Loucy (cell line): ENCODE measurements at regions not wholly inside any gene's neighbourhood (a gene's known extent, or its start where the extent isn't known, plus 50 kb on each side); places are given as distances from the start of the nearest gene placed in this dataset.
A peak's percentile ranks its signal among the peaks of the same experiment; 100 is the strongest.

ENCODE experiments used
- H2AFZ ChIP-seq: fragments of 200-600 bp; sonication (generic); 2 replicates; pipeline ENCODE4 v1.6.0; 2016; ENCODE audit warnings: antibody characterized with exemption, mild to moderate bottlenecking, low read length, moderate library complexity
- H3F3A ChIP-seq: fragments of 200-600 bp; 2 replicates; pipeline ENCODE4 v1.6.0; 2016; ENCODE audit warnings: antibody characterized with exemption, low read depth, mild to moderate bottlenecking
- H3K27me3 ChIP-seq: fragments of 200-600 bp; sonication (generic); 2 replicates; pipeline ENCODE4 v1.6.1; 2014; ENCODE audit warnings: low read length, mild to moderate bottlenecking; ENCODE audit not compliant: insufficient read depth, poor library complexity, severe bottlenecking
- H3K36me3 ChIP-seq: fragments of 200-600 bp; sonication (generic); 2 replicates; pipeline ENCODE4 v1.6.1; 2016; ENCODE audit warnings: low read length; ENCODE audit not compliant: insufficient read depth
- H3K4me1 ChIP-seq: fragments of 200-600 bp; sonication (generic); 2 replicates; pipeline ENCODE4 v1.5.1; 2014; ENCODE audit warnings: low read length, mild to moderate bottlenecking; ENCODE audit not compliant: insufficient read depth, poor library complexity, severe bottlenecking
- H3K4me2 ChIP-seq: fragments of 200-600 bp; sonication (generic); 2 replicates; pipeline ENCODE4 v1.6.0; 2014; ENCODE audit warnings: antibody characterized with exemption, low read length, low read depth, mild to moderate bottlenecking; ENCODE audit not compliant: poor library complexity, severe bottlenecking
- H3K4me3 ChIP-seq: fragments of 200-600 bp; sonication (generic); 2 replicates; pipeline ENCODE4 v1.5.1; 2014; ENCODE audit warnings: low read length, mild to moderate bottlenecking, mixed read lengths; ENCODE audit not compliant: poor library complexity, severe bottlenecking
- H3K79me2 ChIP-seq: fragments of 200-600 bp; sonication (generic); 2 replicates; pipeline ENCODE4 v1.6.1; 2014; ENCODE audit warnings: low read length; ENCODE audit not compliant: insufficient read depth
- H3K9ac ChIP-seq: fragments of 200-600 bp; sonication (generic); 2 replicates; pipeline ENCODE4 v1.6.0; 2014; ENCODE audit warnings: mild to moderate bottlenecking, low read depth, low read length, moderate library complexity; ENCODE audit not compliant: poor library complexity, severe bottlenecking
- H3K9me2 ChIP-seq: fragments of 200-600 bp; sonication (generic); replicated peaks from 2 replicates; pipeline ENCODE4 v1.6.1; 2016; ENCODE audit warnings: low read depth, low read length, mixed read lengths
- H3K9me3 ChIP-seq: fragments of 200-600 bp; sonication (generic); 2 replicates; pipeline ENCODE4 v1.6.1; 2014; ENCODE audit warnings: mild to moderate bottlenecking, antibody characterized with exemption, low read length, low read depth; ENCODE audit not compliant: insufficient read depth
- H4K20me1 ChIP-seq: fragments of 200-600 bp; sonication (generic); 2 replicates; pipeline ENCODE4 v1.6.0; 2014; ENCODE audit warnings: antibody characterized with exemption, low read length, mild to moderate bottlenecking; ENCODE audit not compliant: insufficient read depth, poor library complexity, severe bottlenecking
- CTCF ChIP-seq: fragments of 200-600 bp; sonication (generic); conservative IDR thresholded peaks from 2 replicates; pipeline ENCODE4 v1.5.1; 2014; ENCODE audit warnings: mild to moderate bottlenecking, antibody characterized with exemption, low read length
- EZH2phosphoT487 ChIP-seq: fragments of 200-600 bp; IDR thresholded peaks from 2 replicates; pipeline ENCODE4 v1.6.1; 2018; ENCODE audit warnings: antibody characterized with exemption, mild to moderate bottlenecking, moderate library complexity, borderline replicate concordance

GRCh38 chr6:33878562-33878961 lies 74.8 kb upstream of the MLN start:
- no peaks in the 10 kb centered on the region for H3K9me3 ChIP-seq
- H3K79me2 ChIP-seq, result no peaks in the 10 kb centered on the region
- H2AFZ ChIP-seq, result no peak overlapping the region
- H3K4me1 ChIP-seq, result peaks cover 44% of the 10 kb centered on the region
- H3F3A ChIP-seq, result no peaks in the 10 kb centered on the region
- H3K9me2 ChIP-seq, result no peaks in the 10 kb centered on the region
- peak overlapping the region; percentile 7 for H3K9ac ChIP-seq
- H4K20me1 ChIP-seq, result no peaks in the 10 kb centered on the region
- H3K4me2 ChIP-seq, result no peak overlapping the region
- no peaks in the 10 kb centered on the region for H3K36me3 ChIP-seq
- TF ChIP-seq CTCF (no peak), EZH2phosphoT487 (no peak)
- no peak overlapping the region for H3K4me3 ChIP-seq
- no peaks in the 10 kb centered on the region for H3K27me3 ChIP-seq

GRCh38 chr6:33877982-33878535 lies 74.3 kb upstream of the MLN start:
- H4K20me1 ChIP-seq, result no peaks in the 10 kb centered on the region
- H3K9me3 ChIP-seq, result no peaks in the 10 kb centered on the region
- H3K4me1 ChIP-seq, result peaks cover 45% of the 10 kb centered on the region
- no peak overlapping the region for H3K9ac ChIP-seq
- no peaks in the 10 kb centered on the region for H3K36me3 ChIP-seq
- no peaks in the 10 kb centered on the region for H3K9me2 ChIP-seq
- no peak overlapping the region for H3K4me3 ChIP-seq
- H3K79me2 ChIP-seq, result no peaks in the 10 kb centered on the region
- TF ChIP-seq CTCF, result no peak
- TF ChIP-seq EZH2phosphoT487, result no peak
- H2AFZ ChIP-seq, result no peak overlapping the region
- H3K4me2 ChIP-seq, result no peak overlapping the region
- no peaks in the 10 kb centered on the region for H3F3A ChIP-seq
- H3K27me3 ChIP-seq, result no peaks in the 10 kb centered on the region

- Histone ChIP-seq H2AFZ (0 out of 2 replicates have a peak overlapping the region, but pooled peaks have one; percentile 50), H3K9ac (peak overlapping the region; percentile 57), H4K20me1 (no peaks in the 10 kb centered on the region), H3K4me1 (peaks cover 68% of the 10 kb centered on the region), H3K9me2 (no peaks in the 10 kb centered on the region), H3K36me3 (no peaks in the 10 kb centered on the region), H3F3A (no peaks in the 10 kb centered on the region), H3K79me2 (no peaks in the 10 kb centered on the region), H3K9me3 (no peaks in the 10 kb centered on the region), H3K27me3 (no peaks in the 10 kb centered on the region), H3K4me3 (no peak overlapping the region), H3K4me2 (no peak overlapping the region)
- TF ChIP-seq CTCF (no peak), EZH2phosphoT487 (no peak)
Measured at GRCh38 chr6:33875696-33876095, 71.9 kb upstream of the MLN start.
